HG03342 (cell line): ENCODE measurements at regions not wholly inside any gene's neighbourhood (a gene's known extent, or its start where the extent isn't known, plus 50 kb on each side); places are given as distances from the start of the nearest gene placed in this dataset.
"Not testable (repeated sequence)": the region's sequence is repeated elsewhere in the genome, so short reads cannot be mapped to it uniquely, and the experiment has no call there.

ENCODE experiments used
- ATAC-seq: cut with Tn5 transposase; IDR thresholded peaks from one replicate; pipeline ENCODE4 v1.9.1; 2021; ENCODE audit warnings: mild to moderate bottlenecking, moderate library complexity; ENCODE audit not compliant: unreplicated experiment

GRCh38 chr3:106294121-106294520 is 425.3 kb upstream of the CBLB start:
- no peak for ATAC-seq

- ATAC-seq, result no peak
These were observed 427.2 kb upstream of the CBLB start for GRCh38 chr3:106296062-106296461.

GRCh38 chr3:106299300-106300098 is 430.7 kb upstream of the CBLB start:
- peak; percentile 59 for ATAC-seq

- peak; percentile 94 for ATAC-seq
These were observed 433.8 kb upstream of the CBLB start for GRCh38 chr3:106302451-106303221.

GRCh38 chr3:106303766-106304165 is 435.0 kb upstream of the CBLB start:
- ATAC-seq, result no peak

GRCh38 chr3:106305127-106305526 is 436.3 kb upstream of the CBLB start:
- ATAC-seq, result no peak

GRCh38 chr3:106305882-106306435 is 437.1 kb upstream of the CBLB start:
- ATAC-seq, result no peak

GRCh38 chr3:106309274-106309673 is 440.5 kb upstream of the CBLB start:
- no peak for ATAC-seq

GRCh38 chr3:106309798-106310197 is 441.0 kb upstream of the CBLB start:
- not testable (repeated sequence) for ATAC-seq

GRCh38 chr3:106317141-106318055 is 448.6 kb upstream of the CBLB start:
- no peak for ATAC-seq

- ATAC-seq, result not testable (repeated sequence)
These were observed 452.6 kb upstream of the CBLB start for GRCh38 chr3:106321438-106321837.

GRCh38 chr3:106323586-106323985 is 454.8 kb upstream of the CBLB start:
- no peak for ATAC-seq

- no peak for ATAC-seq
These were observed 458.3 kb upstream of the CBLB start for GRCh38 chr3:106326941-106327695.

- ATAC-seq, result no peak
These were observed 458.8 kb upstream of the CBLB start for GRCh38 chr3:106327696-106328025.

- ATAC-seq, result no peak
These were observed 459.4 kb upstream of the CBLB start for GRCh38 chr3:106328224-106328623.

GRCh38 chr3:106329521-106329920 is 460.7 kb upstream of the CBLB start:
- no peak for ATAC-seq

GRCh38 chr3:106331636-106332035 is 462.8 kb upstream of the CBLB start:
- ATAC-seq, result no peak

GRCh38 chr3:106332129-106332528 is 463.3 kb upstream of the CBLB start:
- ATAC-seq, result no peak

GRCh38 chr3:106332884-106333283 is 464.1 kb upstream of the CBLB start:
- peak; percentile 42 for ATAC-seq

GRCh38 chr3:106333911-106334618 is 465.3 kb upstream of the CBLB start:
- ATAC-seq, result peak; percentile 50
